ENCODE measurements at regions not wholly inside any gene's neighbourhood (a gene's known extent, or its start where the extent isn't known, plus 50 kb on each side); places are given as distances from the start of the nearest gene placed in this dataset.

GRCh38 chr10:28963539-28964221 lies 286.4 kb downstream of the BAMBI start:
- Histone ChIP-seq H3K4me1 (ENCODE audit: control insufficient read depth, insufficient read depth, low read length) (no peaks in the 10 kb centered on the region), H3K9ac (ENCODE audit: low read length in 2 of 2) (no peak overlapping the region), H3K27me3 (ENCODE audit: control insufficient read depth in 1 of 2, insufficient read depth in 2 of 2, low read length in 2 of 2) (no peaks in the 10 kb centered on the region), H3K9me3 (ENCODE audit: control insufficient read depth in 2 of 2, low read length in 2 of 2) (peaks cover 0 to 3% of the 10 kb centered on the region in 2 donors), H3K27ac (ENCODE audit: low read length) (no peak overlapping the region), H3K36me3 (ENCODE audit: control insufficient read depth in 2 of 2, insufficient read depth in 2 of 2, low read length in 2 of 2) (no peaks in the 10 kb centered on the region), H3K4me3 (ENCODE audit: low read length in 2 of 2) (no peak overlapping the region)

- Histone ChIP-seq H3K27me3 (ENCODE audit: control insufficient read depth in 1 of 2, insufficient read depth in 2 of 2, low read length in 2 of 2) (no peaks in the 10 kb centered on the region), H3K4me1 (ENCODE audit: control insufficient read depth, insufficient read depth, low read length) (no peaks in the 10 kb centered on the region), H3K36me3 (ENCODE audit: control insufficient read depth in 2 of 2, insufficient read depth in 2 of 2, low read length in 2 of 2) (no peaks in the 10 kb centered on the region), H3K4me3 (ENCODE audit: low read length in 2 of 2) (no peak overlapping the region), H3K27ac (ENCODE audit: low read length) (no peak overlapping the region), H3K9ac (ENCODE audit: low read length in 2 of 2) (no peak overlapping the region), H3K9me3 (ENCODE audit: control insufficient read depth in 2 of 2, low read length in 2 of 2) (peaks cover 0 to 3% of the 10 kb centered on the region in 2 donors)
Measured at GRCh38 chr10:28965937-28966336, 288.6 kb downstream of the BAMBI start.

GRCh38 chr10:28967031-28967430 lies 289.7 kb downstream of the BAMBI start:
- H3K4me1 ChIP-seq (ENCODE audit: control insufficient read depth, insufficient read depth, low read length): no peaks in the 10 kb centered on the region
- H3K9me3 ChIP-seq (ENCODE audit: control insufficient read depth in 2 of 2, low read length in 2 of 2): peaks cover 0 to 3% of the 10 kb centered on the region in 2 donors
- H3K36me3 ChIP-seq (ENCODE audit: control insufficient read depth in 2 of 2, insufficient read depth in 2 of 2, low read length in 2 of 2): no peaks in the 10 kb centered on the region
- no peaks in the 10 kb centered on the region for H3K27me3 ChIP-seq (ENCODE audit: control insufficient read depth in 1 of 2, insufficient read depth in 2 of 2, low read length in 2 of 2)
- H3K27ac ChIP-seq (ENCODE audit: low read length): no peak overlapping the region
- H3K9ac ChIP-seq (ENCODE audit: low read length in 2 of 2): no peak overlapping the region
- no peak overlapping the region for H3K4me3 ChIP-seq (ENCODE audit: low read length in 2 of 2)

- no peak overlapping the region for H3K9ac ChIP-seq (ENCODE audit: low read length in 2 of 2)
- no peaks in the 10 kb centered on the region for H3K36me3 ChIP-seq (ENCODE audit: control insufficient read depth in 2 of 2, insufficient read depth in 2 of 2, low read length in 2 of 2)
- H3K9me3 ChIP-seq (ENCODE audit: control insufficient read depth in 2 of 2, low read length in 2 of 2): no peaks in the 10 kb centered on the region
Measured at GRCh38 chr10:28969413-28969812, 292.1 kb downstream of the BAMBI start.

GRCh38 chr10:28970231-28970630 lies 292.9 kb downstream of the BAMBI start:
- no peaks in the 10 kb centered on the region for H3K27me3 ChIP-seq (ENCODE audit: control insufficient read depth in 1 of 2, insufficient read depth in 2 of 2, low read length in 2 of 2)
- no peaks in the 10 kb centered on the region for H3K9me3 ChIP-seq (ENCODE audit: control insufficient read depth in 2 of 2, low read length in 2 of 2)
- no peaks in the 10 kb centered on the region for H3K36me3 ChIP-seq (ENCODE audit: control insufficient read depth in 2 of 2, insufficient read depth in 2 of 2, low read length in 2 of 2)
- no peak overlapping the region for H3K27ac ChIP-seq (ENCODE audit: low read length)
- H3K4me1 ChIP-seq (ENCODE audit: control insufficient read depth, insufficient read depth, low read length): no peaks in the 10 kb centered on the region
- no peak overlapping the region for H3K4me3 ChIP-seq (ENCODE audit: low read length in 2 of 2)
- H3K9ac ChIP-seq (ENCODE audit: low read length in 2 of 2): no peak overlapping the region

More at GRCh38 chr10:28969413-28969812, 292.1 kb downstream of the BAMBI start:
- H3K27me3 ChIP-seq (ENCODE audit: control insufficient read depth in 1 of 2, insufficient read depth in 2 of 2, low read length in 2 of 2): no peaks in the 10 kb centered on the region
- no peaks in the 10 kb centered on the region for H3K4me1 ChIP-seq (ENCODE audit: control insufficient read depth, insufficient read depth, low read length)
- H3K27ac ChIP-seq (ENCODE audit: low read length): no peak overlapping the region
- no peak overlapping the region for H3K4me3 ChIP-seq (ENCODE audit: low read length in 2 of 2)

- H3K27ac ChIP-seq (ENCODE audit: low read length): no peak overlapping the region
- H3K27me3 ChIP-seq (ENCODE audit: control insufficient read depth in 1 of 2, insufficient read depth in 2 of 2, low read length in 2 of 2): no peaks in the 10 kb centered on the region
- no peaks in the 10 kb centered on the region for H3K4me1 ChIP-seq (ENCODE audit: control insufficient read depth, insufficient read depth, low read length)
- no peak overlapping the region for H3K9ac ChIP-seq (ENCODE audit: low read length in 2 of 2)
- H3K9me3 ChIP-seq (ENCODE audit: control insufficient read depth in 2 of 2, low read length in 2 of 2): no peaks in the 10 kb centered on the region
- H3K36me3 ChIP-seq (ENCODE audit: control insufficient read depth in 2 of 2, insufficient read depth in 2 of 2, low read length in 2 of 2): no peaks in the 10 kb centered on the region
- no peak overlapping the region for H3K4me3 ChIP-seq (ENCODE audit: low read length in 2 of 2)
Measured at GRCh38 chr10:28971255-28971654, 293.9 kb downstream of the BAMBI start.

GRCh38 chr10:28971764-28972163 lies 294.4 kb downstream of the BAMBI start:
- Histone ChIP-seq H3K27ac (ENCODE audit: low read length) (no peak overlapping the region), H3K36me3 (ENCODE audit: control insufficient read depth in 2 of 2, insufficient read depth in 2 of 2, low read length in 2 of 2) (no peaks in the 10 kb centered on the region), H3K4me3 (ENCODE audit: low read length in 2 of 2) (no peak overlapping the region), H3K27me3 (ENCODE audit: control insufficient read depth in 1 of 2, insufficient read depth in 2 of 2, low read length in 2 of 2) (no peaks in the 10 kb centered on the region), H3K9ac (ENCODE audit: low read length in 2 of 2) (no peak overlapping the region), H3K4me1 (ENCODE audit: control insufficient read depth, insufficient read depth, low read length) (no peaks in the 10 kb centered on the region), H3K9me3 (ENCODE audit: control insufficient read depth in 2 of 2, low read length in 2 of 2) (no peaks in the 10 kb centered on the region)

GRCh38 chr10:28973309-28973972 lies 296.1 kb downstream of the BAMBI start:
- H3K36me3 ChIP-seq (ENCODE audit: control insufficient read depth in 2 of 2, insufficient read depth in 2 of 2, low read length in 2 of 2): no peaks in the 10 kb centered on the region
- H3K9ac ChIP-seq (ENCODE audit: low read length in 2 of 2): no peak overlapping the region
- H3K27me3 ChIP-seq (ENCODE audit: control insufficient read depth in 1 of 2, insufficient read depth in 2 of 2, low read length in 2 of 2): peaks cover 0 to 4% of the 10 kb centered on the region in 2 donors
- H3K27ac ChIP-seq (ENCODE audit: low read length): no peak overlapping the region
- no peaks in the 10 kb centered on the region for H3K9me3 ChIP-seq (ENCODE audit: control insufficient read depth in 2 of 2, low read length in 2 of 2)
- no peaks in the 10 kb centered on the region for H3K4me1 ChIP-seq (ENCODE audit: control insufficient read depth, insufficient read depth, low read length)
- no peak overlapping the region for H3K4me3 ChIP-seq (ENCODE audit: low read length in 2 of 2)

- Histone ChIP-seq H3K27me3 (ENCODE audit: control insufficient read depth in 1 of 2, insufficient read depth in 2 of 2, low read length in 2 of 2) (peaks cover 2 to 4% of the 10 kb centered on the region in 2 donors), H3K4me1 (ENCODE audit: control insufficient read depth, insufficient read depth, low read length) (no peaks in the 10 kb centered on the region), H3K9me3 (ENCODE audit: control insufficient read depth in 2 of 2, low read length in 2 of 2) (no peaks in the 10 kb centered on the region), H3K4me3 (ENCODE audit: low read length in 2 of 2) (no peak overlapping the region), H3K27ac (ENCODE audit: low read length) (no peak overlapping the region), H3K9ac (ENCODE audit: low read length in 2 of 2) (no peak overlapping the region), H3K36me3 (ENCODE audit: control insufficient read depth in 2 of 2, insufficient read depth in 2 of 2, low read length in 2 of 2) (no peaks in the 10 kb centered on the region)
Measured at GRCh38 chr10:28975891-28976531, 298.7 kb downstream of the BAMBI start.

- H3K27ac ChIP-seq (ENCODE audit: low read length): no peak overlapping the region
- H3K9me3 ChIP-seq (ENCODE audit: control insufficient read depth in 2 of 2, low read length in 2 of 2): no peaks in the 10 kb centered on the region
- no peak overlapping the region for H3K4me3 ChIP-seq (ENCODE audit: low read length in 2 of 2)
- no peaks in the 10 kb centered on the region for H3K36me3 ChIP-seq (ENCODE audit: control insufficient read depth in 2 of 2, insufficient read depth in 2 of 2, low read length in 2 of 2)
- peaks cover 2 to 4% of the 10 kb centered on the region in 2 donors for H3K27me3 ChIP-seq (ENCODE audit: control insufficient read depth in 1 of 2, insufficient read depth in 2 of 2, low read length in 2 of 2)
- no peaks in the 10 kb centered on the region for H3K4me1 ChIP-seq (ENCODE audit: control insufficient read depth, insufficient read depth, low read length)
- no peak overlapping the region for H3K9ac ChIP-seq (ENCODE audit: low read length in 2 of 2)
Measured at GRCh38 chr10:28977518-28977917, 300.2 kb downstream of the BAMBI start.

- Histone ChIP-seq H3K36me3 (ENCODE audit: control insufficient read depth in 2 of 2, insufficient read depth in 2 of 2, low read length in 2 of 2) (no peaks in the 10 kb centered on the region), H3K4me1 (ENCODE audit: control insufficient read depth, insufficient read depth, low read length) (no peaks in the 10 kb centered on the region), H3K9me3 (ENCODE audit: control insufficient read depth in 2 of 2, low read length in 2 of 2) (no peaks in the 10 kb centered on the region), H3K27me3 (ENCODE audit: control insufficient read depth in 1 of 2, insufficient read depth in 2 of 2, low read length in 2 of 2) (peaks cover 2 to 4% of the 10 kb centered on the region in 2 donors), H3K4me3 (ENCODE audit: low read length in 2 of 2) (no peak overlapping the region), H3K27ac (ENCODE audit: low read length) (no peak overlapping the region), H3K9ac (ENCODE audit: low read length in 2 of 2) (no peak overlapping the region)
Measured at GRCh38 chr10:28980264-28980663, 302.9 kb downstream of the BAMBI start.
